ENCODE measurements at regions not wholly inside any gene's neighbourhood (a gene's known extent, or its start where the extent isn't known, plus 50 kb on each side); places are given as distances from the start of the nearest gene placed in this dataset.

DNA sequence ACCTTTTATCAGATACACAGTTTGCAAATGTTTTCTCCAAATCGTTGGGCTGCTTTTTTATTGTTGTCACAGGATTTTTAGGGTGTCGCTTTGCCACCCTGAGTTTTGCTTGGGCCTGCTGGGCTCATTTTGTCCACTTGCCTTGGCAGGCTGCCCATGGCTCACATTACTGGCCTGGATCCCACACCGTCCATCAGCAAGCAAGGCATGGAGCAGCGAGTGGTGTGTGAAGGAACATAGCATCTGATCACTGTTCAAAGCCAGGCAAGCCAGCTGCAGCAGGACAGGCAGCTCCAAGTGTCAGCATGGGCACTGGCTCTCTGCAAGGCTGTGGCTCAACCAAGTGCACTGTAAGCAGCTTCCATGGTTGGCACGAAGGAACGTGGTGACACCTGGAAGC, 261.4 kb upstream of the TECRL start:
- Mint-ChIP-seq H3K27me3 (no peaks in the 10 kb centered on the region), H3K27ac (no peak overlapping the region), H3K4me3 (no peak overlapping the region), H3K9me3 (ENCODE audit: insufficient read depth) (no peaks in the 10 kb centered on the region), H3K4me1 (no peaks in the 10 kb centered on the region)
- H3K27me3 ChIP-seq (replicated peaks in 1 of 4; ENCODE audit: control extremely low read depth in 1 of 4, control insufficient read depth in 3 of 4, insufficient read depth in 4 of 4, low read length in 3 of 4): no peaks in the 10 kb centered on the region
- POLR2A ChIA-PET: no interaction called here
- no peak overlapping the region for H3K4me3 ChIP-seq (ENCODE audit: control extremely low read depth in 1 of 5, extremely low read depth in 1 of 5, insufficient read depth in 1 of 5, low read depth in 2 of 5, low read length in 4 of 5)
- no peaks in the 10 kb centered on the region for H3K4me1 ChIP-seq (ENCODE audit: control insufficient read depth in 2 of 2, insufficient read depth in 2 of 2, low read length in 2 of 2)
- no peaks in the 10 kb centered on the region for H4K20me1 ChIP-seq (ENCODE audit: control insufficient read depth, insufficient read depth, low read length, poor library complexity, severe bottlenecking)
- CTCF ChIA-PET: no interaction called here
- peaks cover 0 to 17% (median 0%) of the 10 kb centered on the region in 3 donors for H3K9me3 ChIP-seq (ENCODE audit: control extremely low read depth in 1 of 3, control insufficient read depth in 2 of 3, insufficient read depth in 1 of 3, low read length in 2 of 3)
- DNase-seq: no peak
- no peak overlapping the region for H3K9ac ChIP-seq (ENCODE audit: low read length)
- 91% methylated on average over 6 of the region's 6 CpGs for WGBS (ENCODE audit: insufficient coverage)
- intact Hi-C loops (cut with micrococcal nuclease): no loop called here
- H3K79me2 ChIP-seq (ENCODE audit: control insufficient read depth, insufficient read depth, low read length): no peaks in the 10 kb centered on the region
- no peak overlapping the region for H3K27ac ChIP-seq (ENCODE audit: low read length in 2 of 2)
- no peak overlapping the region for H2AFZ ChIP-seq (ENCODE audit: insufficient read depth, low read depth, low read length, poor library complexity, severe bottlenecking)
- no peak for ATAC-seq (ENCODE audit: low read depth)
- TF ChIP-seq, protein P1, sequence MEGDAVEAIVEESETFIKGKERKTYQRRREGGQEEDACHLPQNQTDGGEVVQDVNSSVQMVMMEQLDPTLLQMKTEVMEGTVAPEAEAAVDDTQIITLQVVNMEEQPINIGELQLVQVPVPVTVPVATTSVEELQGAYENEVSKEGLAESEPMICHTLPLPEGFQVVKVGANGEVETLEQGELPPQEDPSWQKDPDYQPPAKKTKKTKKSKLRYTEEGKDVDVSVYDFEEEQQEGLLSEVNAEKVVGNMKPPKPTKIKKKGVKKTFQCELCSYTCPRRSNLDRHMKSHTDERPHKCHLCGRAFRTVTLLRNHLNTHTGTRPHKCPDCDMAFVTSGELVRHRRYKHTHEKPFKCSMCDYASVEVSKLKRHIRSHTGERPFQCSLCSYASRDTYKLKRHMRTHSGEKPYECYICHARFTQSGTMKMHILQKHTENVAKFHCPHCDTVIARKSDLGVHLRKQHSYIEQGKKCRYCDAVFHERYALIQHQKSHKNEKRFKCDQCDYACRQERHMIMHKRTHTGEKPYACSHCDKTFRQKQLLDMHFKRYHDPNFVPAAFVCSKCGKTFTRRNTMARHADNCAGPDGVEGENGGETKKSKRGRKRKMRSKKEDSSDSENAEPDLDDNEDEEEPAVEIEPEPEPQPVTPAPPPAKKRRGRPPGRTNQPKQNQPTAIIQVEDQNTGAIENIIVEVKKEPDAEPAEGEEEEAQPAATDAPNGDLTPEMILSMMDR (IDR thresholded peaks at IDR 0.05): no peak
- TF ChIP-seq EZH2 (IDR thresholded peaks at IDR 0.05; ENCODE audit: borderline replicate concordance, insufficient read depth, low read depth, low read length, poor library complexity, severe bottlenecking): no peak
- no peaks in the 10 kb centered on the region for H3K36me3 ChIP-seq (replicated peaks in 1 of 2; ENCODE audit: control extremely low read depth in 1 of 2, control insufficient read depth in 1 of 2, extremely low read depth in 1 of 2, insufficient read depth in 2 of 2, low read length in 1 of 2)
- no peak overlapping the region for H3K4me2 ChIP-seq (replicated peaks; ENCODE audit: low read depth, low read length, poor library complexity, severe bottlenecking)

DNA sequence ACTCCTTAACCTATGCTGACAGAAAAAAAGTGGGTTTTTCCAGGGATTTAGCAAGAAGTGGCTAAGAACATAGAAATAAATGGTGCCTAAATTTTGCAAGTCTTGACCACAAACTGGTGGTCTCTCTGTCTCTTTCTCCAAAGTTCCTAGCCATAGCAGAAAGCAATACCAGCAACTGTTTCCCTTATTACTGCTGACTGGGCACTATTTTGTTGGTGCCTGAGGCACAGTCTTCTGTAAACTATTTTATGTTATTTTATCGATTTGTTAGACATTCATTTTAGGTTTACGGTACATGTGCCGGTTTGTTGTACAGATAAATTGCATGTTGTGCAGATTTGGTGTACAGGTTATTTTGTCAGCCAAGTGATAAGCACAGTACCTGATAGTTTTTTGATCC, 234.6 kb upstream of the TECRL start:
- Histone ChIP-seq H3K79me2 (ENCODE audit: control insufficient read depth, insufficient read depth, low read length) (no peaks in the 10 kb centered on the region), H3K36me3 (replicated peaks in 1 of 2; ENCODE audit: control extremely low read depth in 1 of 2, control insufficient read depth in 1 of 2, extremely low read depth in 1 of 2, insufficient read depth in 2 of 2, low read length in 1 of 2) (no peaks in the 10 kb centered on the region), H3K9ac (ENCODE audit: low read length) (no peak overlapping the region), H3K4me3 (ENCODE audit: control extremely low read depth in 1 of 5, extremely low read depth in 1 of 5, insufficient read depth in 1 of 5, low read depth in 2 of 5, low read length in 4 of 5) (no peak overlapping the region), H4K20me1 (ENCODE audit: control insufficient read depth, insufficient read depth, low read length, poor library complexity, severe bottlenecking) (no peaks in the 10 kb centered on the region), H3K4me2 (replicated peaks; ENCODE audit: low read depth, low read length, poor library complexity, severe bottlenecking) (no peak overlapping the region), H3K4me1 (ENCODE audit: control insufficient read depth in 2 of 2, insufficient read depth in 2 of 2, low read length in 2 of 2) (no peaks in the 10 kb centered on the region), H3K27ac (ENCODE audit: low read length in 2 of 2) (no peak overlapping the region), H3K9me3 (ENCODE audit: control extremely low read depth in 1 of 3, control insufficient read depth in 2 of 3, insufficient read depth in 1 of 3, low read length in 2 of 3) (no peaks in the 10 kb centered on the region), H2AFZ (ENCODE audit: insufficient read depth, low read depth, low read length, poor library complexity, severe bottlenecking) (no peak overlapping the region), H3K27me3 (replicated peaks in 1 of 4; ENCODE audit: control extremely low read depth in 1 of 4, control insufficient read depth in 3 of 4, insufficient read depth in 4 of 4, low read length in 3 of 4) (no peaks in the 10 kb centered on the region)
- WGBS (ENCODE audit: insufficient coverage): no CpG with 5 or more reads among the region's 3 CpGs
- no peaks in the 10 kb centered on the region for H3K27me3 Mint-ChIP-seq
- DNase-seq (no peak), ATAC-seq (ENCODE audit: low read depth) (no peak)
- no peaks in the 10 kb centered on the region for H3K9me3 Mint-ChIP-seq (ENCODE audit: insufficient read depth)
- no peaks in the 10 kb centered on the region for H3K4me1 Mint-ChIP-seq
- no peak overlapping the region for H3K4me3 Mint-ChIP-seq
- H3K27ac Mint-ChIP-seq: no peak overlapping the region
- intact Hi-C loops (cut with micrococcal nuclease): no loop called here
- ChIA-PET POLR2A (no interaction called here), CTCF (no interaction called here)
- TF ChIP-seq EZH2 (IDR thresholded peaks at IDR 0.05; ENCODE audit: borderline replicate concordance, insufficient read depth, low read depth, low read length, poor library complexity, severe bottlenecking): no peak
- TF ChIP-seq, protein P1 (IDR thresholded peaks at IDR 0.05): no peak

All from B cell (primary cell).